WTC11 (cell line): ENCODE measurements at regions not wholly inside any gene's neighbourhood (a gene's known extent, or its start where the extent isn't known, plus 50 kb on each side); places are given as distances from the start of the nearest gene placed in this dataset.

Experiments
- ATAC-seq: fragments of 200-7000 bp; cut with Tn5 transposase; 2 replicates; pipeline ENCODE4 v1.10.0; 2021; ENCODE audit warnings: mild to moderate bottlenecking, moderate library complexity
- CTCF ChIA-PET: fragments of 300-600 bp; sonication (Branson Sonifier 250); formaldehyde crosslinking; loops from one replicate; lab custom pipeline; 2021; ENCODE audit warnings: antibody characterized with exemption; lab: Charles Lee
- POLR2A ChIA-PET: fragments of 350-600 bp; sonication (Branson Sonifier 250); formaldehyde crosslinking; loops from one replicate; lab custom pipeline; 2021; ENCODE audit warnings: antibody characterized with exemption; lab: Charles Lee
- DNase-seq: peaks from one replicate; pipeline ENCODE4 v3.0.0; 2021; ENCODE audit warnings: low spot score
- H3K27ac Mint-ChIP-seq: 2 replicates; pipeline ENCODE4 v1.8.0; 2021; ENCODE audit warnings: mixed read lengths
- H3K27me3 Mint-ChIP-seq: 2 replicates; pipeline ENCODE4 v1.8.0; 2021; ENCODE audit warnings: low read depth, mild to moderate bottlenecking, moderate library complexity, mixed read lengths
- H3K36me3 Mint-ChIP-seq: 2 replicates; pipeline ENCODE4 v1.8.0; 2021; ENCODE audit warnings: mixed read lengths
- H3K4me1 Mint-ChIP-seq: 2 replicates; pipeline ENCODE4 v1.8.0; 2022; ENCODE audit warnings: mixed read lengths
- H3K4me3 Mint-ChIP-seq: 2 replicates; pipeline ENCODE4 v1.8.0; 2021; ENCODE audit warnings: mild to moderate bottlenecking, moderate library complexity, mixed read lengths
- H3K9me3 Mint-ChIP-seq: 2 replicates; pipeline ENCODE4 v1.8.0; 2021; ENCODE audit warnings: mixed read lengths
- ATF3 ChIP-seq: sonication (generic); formaldehyde crosslinking; conservative IDR thresholded peaks from 2 replicates; pipeline ENCODE4 v1.8.1; 2022; ENCODE audit warnings: mild to moderate bottlenecking, missing genetic modification reagents
- CTCF ChIP-seq: fragments of 200-600 bp; IDR thresholded peaks from 2 replicates; pipeline ENCODE4 v1.8.0; 2022; ENCODE audit warnings: antibody characterized with exemption
- ERG ChIP-seq: fragments of 250-450 bp; sonication (Bioruptor Pico); IDR thresholded peaks from 2 replicates; pipeline ENCODE4 v1.8.0; 2021; ENCODE audit warnings: mild to moderate bottlenecking
- ESRRA ChIP-seq: sonication (generic); formaldehyde crosslinking; IDR thresholded peaks from 2 replicates; pipeline ENCODE4 v1.8.1; 2022; ENCODE audit warnings: mild to moderate bottlenecking, missing genetic modification reagents, borderline replicate concordance
- GABPB1 ChIP-seq: sonication (generic); formaldehyde crosslinking; IDR thresholded peaks from 2 replicates; pipeline ENCODE4 v1.8.1; 2023; ENCODE audit warnings: mild to moderate bottlenecking, missing genetic modification reagents
- MYBL2 ChIP-seq: sonication (generic); formaldehyde crosslinking; IDR thresholded peaks from 2 replicates; pipeline ENCODE4 v1.8.1; 2023; ENCODE audit warnings: mild to moderate bottlenecking, moderate library complexity, missing genetic modification reagents
- OVOL2 ChIP-seq: fragments of 250-450 bp; sonication (Bioruptor Pico); IDR thresholded peaks from 2 replicates; pipeline ENCODE4 v1.9.0; 2021; ENCODE audit warnings: mild to moderate bottlenecking, borderline replicate concordance
- PRRX2 ChIP-seq: fragments of 250-450 bp; sonication (Bioruptor Pico); IDR thresholded peaks from 2 replicates; pipeline ENCODE4 v1.8.0; 2021; ENCODE audit warnings: mild to moderate bottlenecking
- SMAD3 ChIP-seq: sonication (generic); formaldehyde crosslinking; IDR thresholded peaks from 2 replicates; pipeline ENCODE4 v1.8.0; 2022; ENCODE audit warnings: missing genetic modification reagents, mild to moderate bottlenecking, borderline replicate concordance
- SP1 ChIP-seq: sonication (generic); formaldehyde crosslinking; conservative IDR thresholded peaks from 2 replicates; pipeline ENCODE4 v1.8.1; 2022; ENCODE audit warnings: missing genetic modification reagents
- TEAD1 ChIP-seq: sonication (generic); formaldehyde crosslinking; IDR thresholded peaks from 2 replicates; pipeline ENCODE4 v1.8.0; 2022; ENCODE audit warnings: mild to moderate bottlenecking, missing genetic modification reagents
- USF2 ChIP-seq: sonication (generic); formaldehyde crosslinking; IDR thresholded peaks from 2 replicates; pipeline ENCODE4 v1.8.1; 2023; ENCODE audit warnings: mild to moderate bottlenecking, missing genetic modification reagents, moderate library complexity
- ZBTB21 ChIP-seq: sonication (generic); formaldehyde crosslinking; IDR thresholded peaks from 2 replicates; pipeline ENCODE4 v1.8.1; 2023; ENCODE audit warnings: mild to moderate bottlenecking, missing genetic modification reagents, borderline replicate concordance
- ZNF138 ChIP-seq: sonication (generic); formaldehyde crosslinking; conservative IDR thresholded peaks from 2 replicates; pipeline ENCODE4 v1.8.1; 2022; ENCODE audit warnings: mild to moderate bottlenecking, moderate library complexity, missing genetic modification reagents
- TF ChIP-seq, protein P1 (sequence below): sonication (generic); formaldehyde crosslinking; IDR thresholded peaks from 2 replicates; pipeline ENCODE4 v1.8.1; 2022; ENCODE audit warnings: low read depth, missing genetic modification reagents, borderline replicate concordance

GRCh38 chr5:89147031-89147430, 264.0 kb upstream of the MEF2C start (continued):
- TF ChIP-seq USF2, result no peak
- TF ChIP-seq ESRRA (CRISPR knock-in tag), result no peak

DNA sequence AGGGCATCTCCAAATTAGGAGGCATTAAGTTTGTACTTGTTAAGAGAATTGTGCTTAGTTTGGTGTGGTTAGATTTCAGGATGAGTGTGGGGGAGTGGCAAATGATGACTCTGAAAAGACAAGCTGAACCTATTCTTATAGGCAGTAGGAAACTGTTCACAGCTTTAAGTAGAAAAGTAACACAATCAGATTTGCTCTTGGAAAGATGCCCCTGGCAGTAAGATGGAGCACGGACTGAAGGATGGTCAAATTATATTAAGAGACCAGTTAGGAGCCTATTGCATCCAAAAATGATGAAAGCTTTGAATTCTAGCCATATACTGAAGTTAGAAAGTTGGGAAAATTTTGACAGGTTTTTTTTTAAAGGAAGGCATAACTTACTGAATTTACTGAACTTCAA, 254.2 kb upstream of the MEF2C start:
- Mint-ChIP-seq H3K4me3 (no peak overlapping the region), H3K36me3 (no peaks in the 10 kb centered on the region), H3K9me3 (no peaks in the 10 kb centered on the region), H3K27ac (no peak overlapping the region), H3K27me3 (no peaks in the 10 kb centered on the region), H3K4me1 (peaks cover 14% of the 10 kb centered on the region)
- ATAC-seq, result no peak
- ChIA-PET CTCF (no interaction called here), POLR2A (no interaction called here)
- TF ChIP-seq, protein P1, sequence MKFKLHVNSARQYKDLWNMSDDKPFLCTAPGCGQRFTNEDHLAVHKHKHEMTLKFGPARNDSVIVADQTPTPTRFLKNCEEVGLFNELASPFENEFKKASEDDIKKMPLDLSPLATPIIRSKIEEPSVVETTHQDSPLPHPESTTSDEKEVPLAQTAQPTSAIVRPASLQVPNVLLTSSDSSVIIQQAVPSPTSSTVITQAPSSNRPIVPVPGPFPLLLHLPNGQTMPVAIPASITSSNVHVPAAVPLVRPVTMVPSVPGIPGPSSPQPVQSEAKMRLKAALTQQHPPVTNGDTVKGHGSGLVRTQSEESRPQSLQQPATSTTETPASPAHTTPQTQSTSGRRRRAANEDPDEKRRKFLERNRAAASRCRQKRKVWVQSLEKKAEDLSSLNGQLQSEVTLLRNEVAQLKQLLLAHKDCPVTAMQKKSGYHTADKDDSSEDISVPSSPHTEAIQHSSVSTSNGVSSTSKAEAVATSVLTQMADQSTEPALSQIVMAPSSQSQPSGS (CRISPR knock-in tag), result no peak
- no peak for TF ChIP-seq ERG (CRISPR knock-in tag)
- no peak for TF ChIP-seq ZNF138 (CRISPR knock-in tag)
- no peak for TF ChIP-seq ZBTB21 (CRISPR knock-in tag)
- no peak for DNase-seq

- no peak overlapping the region for H3K27ac Mint-ChIP-seq
- ATAC-seq, result no peak
Measured at GRCh38 chr5:89133975-89134374, 251.0 kb upstream of the MEF2C start.

GRCh38 chr5:89133129-89133528, 250.1 kb upstream of the MEF2C start:
- TF ChIP-seq CTCF (no peak), ATF3 (CRISPR knock-in tag) (no peak)
- no peaks in the 10 kb centered on the region for H3K36me3 Mint-ChIP-seq
- DNase-seq (no peak), ATAC-seq (no peak)
- ChIA-PET CTCF (no interaction called here), POLR2A (no interaction called here)
- no peak overlapping the region for H3K4me3 Mint-ChIP-seq
- H3K27me3 Mint-ChIP-seq, result no peaks in the 10 kb centered on the region
- H3K9me3 Mint-ChIP-seq, result no peaks in the 10 kb centered on the region
- peaks cover 22% of the 10 kb centered on the region for H3K4me1 Mint-ChIP-seq
- no peak overlapping the region for H3K27ac Mint-ChIP-seq

More at GRCh38 chr5:89133975-89134374, 251.0 kb upstream of the MEF2C start:
- CTCF ChIA-PET, result no interaction called here
- DNase-seq, result no peak
- H3K4me1 Mint-ChIP-seq, result peaks cover 18% of the 10 kb centered on the region
- no peaks in the 10 kb centered on the region for H3K27me3 Mint-ChIP-seq
- no peak for TF ChIP-seq PRRX2
- no peak for TF ChIP-seq USF2
- no peak for TF ChIP-seq SP1
- TF ChIP-seq GABPB1 (CRISPR knock-in tag), result no peak
- TF ChIP-seq SMAD3 (CRISPR knock-in tag), result no peak
- no peak for TF ChIP-seq OVOL2 (CRISPR knock-in tag)
- no peak for TF ChIP-seq TEAD1
- no peak for TF ChIP-seq MYBL2
- H3K9me3 Mint-ChIP-seq, result no peaks in the 10 kb centered on the region
- H3K36me3 Mint-ChIP-seq, result no peaks in the 10 kb centered on the region
- no peak overlapping the region for H3K4me3 Mint-ChIP-seq
- POLR2A ChIA-PET, result no interaction called here
